GM23338 (cell line): ENCODE measurements at regions not wholly inside any gene's neighbourhood (a gene's known extent, or its start where the extent isn't known, plus 50 kb on each side); places are given as distances from the start of the nearest gene placed in this dataset.

Experiments
- ATAC-seq: fragments of 200-7000 bp; cut with Tn5 transposase; 3 replicates; pipeline ENCODE4 v1.9.1; 2020
- DNase-seq: peaks from one replicate; pipeline ENCODE4 v3.0.0-alpha.2; 2015; ENCODE audit warnings: low spot score
- H2AFZ ChIP-seq: fragments of 200-600 bp; sonication (generic); 2 replicates; pipeline ENCODE4 v1.8.0; 2016; ENCODE audit warnings: antibody characterized with exemption, mild to moderate bottlenecking, moderate library complexity
- H3F3A ChIP-seq: fragments of 200-600 bp; sonication (generic); replicated peaks from 2 replicates; pipeline ENCODE4 v1.8.0; 2017; ENCODE audit warnings: antibody characterized with exemption, mixed run types, low read depth
- H3K27ac ChIP-seq: fragments of 200-600 bp; sonication (generic); 2 replicates; pipeline ENCODE4 v1.6.1; 2016; ENCODE audit warnings: low read depth
- H3K27me3 ChIP-seq: fragments of 200-600 bp; sonication (generic); 2 replicates; pipeline ENCODE4 v1.8.0; 2016; ENCODE audit warnings: mild to moderate bottlenecking, mixed run types, moderate library complexity; ENCODE audit not compliant: insufficient read depth
- H3K36me3 ChIP-seq: fragments of 200-600 bp; sonication (generic); 2 replicates; pipeline ENCODE4 v1.8.0; 2016; ENCODE audit warnings: mild to moderate bottlenecking; ENCODE audit not compliant: insufficient read depth
- H3K4me1 ChIP-seq: fragments of 200-600 bp; sonication (generic); 2 replicates; pipeline ENCODE4 v1.8.0; 2016; ENCODE audit warnings: mild to moderate bottlenecking, moderate library complexity; ENCODE audit not compliant: insufficient read depth
- H3K4me2 ChIP-seq: fragments of 200-600 bp; sonication (generic); 2 replicates; pipeline ENCODE4 v1.7.1; 2017; ENCODE audit warnings: mixed run types
- H3K4me3 ChIP-seq: fragments of 200-600 bp; sonication (generic); 2 replicates; pipeline ENCODE4 v1.6.1; 2016; ENCODE audit warnings: mixed run types
- H3K79me2 ChIP-seq: fragments of 200-600 bp; sonication (generic); replicated peaks from 2 replicates; pipeline ENCODE4 v1.8.0; 2017; ENCODE audit warnings: mild to moderate bottlenecking; ENCODE audit not compliant: insufficient read depth
- H3K9me2 ChIP-seq: fragments of 200-600 bp; sonication (generic); 2 replicates; pipeline ENCODE4 v1.8.0; 2017; ENCODE audit not compliant: insufficient read depth
- H4K20me1 ChIP-seq: fragments of 200-600 bp; sonication (generic); replicated peaks from 2 replicates; pipeline ENCODE4 v1.8.0; 2017; ENCODE audit warnings: mild to moderate bottlenecking; ENCODE audit not compliant: insufficient read depth
- H3K27ac Mint-ChIP-seq: 2 replicates; pipeline ENCODE4 v1.8.0; 2020; ENCODE audit warnings: inconsistent platforms, mild to moderate bottlenecking, moderate library complexity, mixed read lengths
- H3K27me3 Mint-ChIP-seq: 3 replicates; pipeline ENCODE4 v1.8.0; 2022; ENCODE audit warnings: low read depth, mild to moderate bottlenecking, moderate library complexity, mixed read lengths, inconsistent platforms; ENCODE audit not compliant: insufficient read depth, poor library complexity
- H3K36me3 Mint-ChIP-seq: 3 replicates; pipeline ENCODE4 v1.8.0; 2021; ENCODE audit warnings: low read depth, mild to moderate bottlenecking, inconsistent platforms, moderate library complexity, mixed read lengths
- H3K4me1 Mint-ChIP-seq: 3 replicates; pipeline ENCODE4 v1.8.0; 2020; ENCODE audit warnings: mild to moderate bottlenecking, inconsistent platforms, mixed read lengths
- H3K4me3 Mint-ChIP-seq: 3 replicates; pipeline ENCODE4 v1.8.0; 2021; ENCODE audit warnings: moderate library complexity, mild to moderate bottlenecking, inconsistent platforms, mixed read lengths
- H3K9me3 Mint-ChIP-seq: 3 replicates; pipeline ENCODE4 v1.8.0; 2020; ENCODE audit warnings: moderate library complexity, mild to moderate bottlenecking, inconsistent platforms, mixed read lengths
- CREB1 ChIP-seq: fragments of 250-450 bp; sonication (Bioruptor Pico); IDR thresholded peaks from 2 replicates; pipeline ENCODE4 v1.5.0; 2020; ENCODE audit warnings: low read depth, mild to moderate bottlenecking, moderate library complexity
- CTCF ChIP-seq, 2 experiments: fragments of 200-600 bp in 1 of 2; sonication (generic) in 1 of 2; conservative IDR thresholded peaks; 2 replicates each; pipeline versions ENCODE4 v1.5.1 to v1.6.1; 2016 to 2017; ENCODE audit warnings: antibody characterized with exemption in 2 of 2, low read depth in 2 of 2, mild to moderate bottlenecking in 2 of 2, moderate library complexity in 1 of 2
- ETS1 ChIP-seq: IDR thresholded peaks from 2 replicates; pipeline ENCODE4 v1.6.1; 2016; ENCODE audit warnings: antibody characterized with exemption
- EZH2 ChIP-seq: fragments of 200-600 bp; sonication (generic); IDR thresholded peaks from one replicate; pipeline ENCODE4 v1.8.0; 2017; ENCODE audit warnings: antibody characterized with exemption, mild to moderate bottlenecking, low read depth; ENCODE audit not compliant: unreplicated experiment
- EZH2phosphoT487 ChIP-seq: fragments of 200-600 bp; sonication (generic); IDR thresholded peaks from one replicate; pipeline ENCODE4 v1.8.1; 2018; ENCODE audit warnings: antibody characterized with exemption; ENCODE audit not compliant: unreplicated experiment
- JUNB ChIP-seq: IDR thresholded peaks from one replicate; pipeline ENCODE4 v1.6.1; 2016; ENCODE audit warnings: antibody characterized with exemption; ENCODE audit not compliant: unreplicated experiment
- NANOG ChIP-seq: IDR thresholded peaks from 2 replicates; pipeline ENCODE4 v1.6.1; 2016; ENCODE audit warnings: antibody characterized with exemption, borderline replicate concordance
- POLR2AphosphoS5 ChIP-seq: IDR thresholded peaks from 2 replicates; pipeline ENCODE4 v1.6.1; 2016; ENCODE audit warnings: antibody characterized with exemption, low read depth
- REST ChIP-seq: IDR thresholded peaks from one replicate; pipeline ENCODE4 v1.6.1; 2018; ENCODE audit warnings: antibody characterized with exemption; ENCODE audit not compliant: unreplicated experiment
- STAT1 ChIP-seq: IDR thresholded peaks from one replicate; pipeline ENCODE4 v1.6.1; 2016; ENCODE audit warnings: antibody characterized with exemption; ENCODE audit not compliant: unreplicated experiment
- ZNF114 ChIP-seq: fragments of 250-450 bp; sonication (Bioruptor Pico); IDR thresholded peaks from 2 replicates; pipeline ENCODE4 v1.5.0; 2020; ENCODE audit warnings: mild to moderate bottlenecking, moderate library complexity
- ZNF331 ChIP-seq: fragments of 250-450 bp; sonication (Bioruptor Pico); IDR thresholded peaks from 2 replicates; pipeline ENCODE4 v1.5.0; 2020; ENCODE audit warnings: low read depth, mild to moderate bottlenecking, moderate library complexity

GRCh38 chr2:111661286-111661940, 222.6 kb downstream of the ANAPC1 start:
- H3K4me3 ChIP-seq = no peak overlapping the region
- no peak overlapping the region for H2AFZ ChIP-seq
- H3K4me1 ChIP-seq = no peaks in the 10 kb centered on the region
- H3K4me1 Mint-ChIP-seq = peaks cover 14% of the 10 kb centered on the region
- no peaks in the 10 kb centered on the region for H3K36me3 ChIP-seq
- no peak overlapping the region for H3K27ac ChIP-seq
- ATAC-seq (no peak), DNase-seq (no peak)
- peaks cover 2% of the 10 kb centered on the region; the same call in 1 of the 3 replicates for H3K36me3 Mint-ChIP-seq
- TF ChIP-seq ZNF331 (CRISPR knock-in tag) = no peak
- TF ChIP-seq ETS1 = no peak
- no peak for TF ChIP-seq JUNB
- TF ChIP-seq NANOG = no peak
- TF ChIP-seq POLR2AphosphoS5 = no peak
- no peak for TF ChIP-seq CREB1 (CRISPR knock-in tag)
- no peak for TF ChIP-seq EZH2
- TF ChIP-seq CTCF (conservative IDR thresholded peaks at IDR 0.05; ENCODE audit: low read depth in 2 of 2) = no peak
- no peak for TF ChIP-seq EZH2phosphoT487
- no peak for TF ChIP-seq STAT1
- TF ChIP-seq ZNF114 (CRISPR knock-in tag) = no peak
- H3K79me2 ChIP-seq = no peaks in the 10 kb centered on the region
- no peaks in the 10 kb centered on the region for H3K9me3 Mint-ChIP-seq
- no peak overlapping the region for H3K4me3 Mint-ChIP-seq
- no peaks in the 10 kb centered on the region for H4K20me1 ChIP-seq
- peaks cover 11% of the 10 kb centered on the region; the same call in 1 of the 2 replicates for H3K9me2 ChIP-seq
- H3K27me3 Mint-ChIP-seq = peaks cover 2% of the 10 kb centered on the region
- no peak overlapping the region; the same call in 1 of the 2 replicates for H3K27ac Mint-ChIP-seq
- no peaks in the 10 kb centered on the region for H3F3A ChIP-seq
- no peak overlapping the region for H3K4me2 ChIP-seq
- H3K27me3 ChIP-seq = no peaks in the 10 kb centered on the region

- ATAC-seq (no peak), DNase-seq (no peak)
- no peaks in the 10 kb centered on the region for H3K27me3 ChIP-seq
- Mint-ChIP-seq H3K4me3 (no peak overlapping the region), H3K36me3 (peaks cover 2% of the 10 kb centered on the region; the same call in 1 of the 3 replicates), H3K27ac (no peak overlapping the region), H3K4me1 (peaks cover 14% of the 10 kb centered on the region), H3K9me3 (0 out of 3 replicates have a peak, but pooled peaks cover 2% of the 10 kb centered on the region), H3K27me3 (peaks cover 1% of the 10 kb centered on the region)
- no peaks in the 10 kb centered on the region for H3F3A ChIP-seq
- no peak overlapping the region for H3K4me2 ChIP-seq
- no peaks in the 10 kb centered on the region for H3K36me3 ChIP-seq
- H3K9me2 ChIP-seq = peaks cover 13% of the 10 kb centered on the region; the same call in 1 of the 2 replicates
- H3K79me2 ChIP-seq = no peaks in the 10 kb centered on the region
- H4K20me1 ChIP-seq = no peaks in the 10 kb centered on the region
- no peak overlapping the region for H3K4me3 ChIP-seq
- no peaks in the 10 kb centered on the region for H3K4me1 ChIP-seq
- H3K27ac ChIP-seq = no peak overlapping the region
- H2AFZ ChIP-seq = no peak overlapping the region
- TF ChIP-seq EZH2 = no peak
- no peak for TF ChIP-seq POLR2AphosphoS5
- no peak for TF ChIP-seq REST
- no peak for TF ChIP-seq STAT1
- TF ChIP-seq NANOG = no peak
- TF ChIP-seq ZNF114 (CRISPR knock-in tag) = no peak
- TF ChIP-seq CTCF (conservative IDR thresholded peaks at IDR 0.05; ENCODE audit: low read depth in 2 of 2) = no peak
Measured at GRCh38 chr2:111662039-111662770, 221.8 kb downstream of the ANAPC1 start.
